ENCODE measurements at regions not wholly inside any gene's neighbourhood (a gene's known extent, or its start where the extent isn't known, plus 50 kb on each side); places are given as distances from the start of the nearest gene placed in this dataset.

DNA sequence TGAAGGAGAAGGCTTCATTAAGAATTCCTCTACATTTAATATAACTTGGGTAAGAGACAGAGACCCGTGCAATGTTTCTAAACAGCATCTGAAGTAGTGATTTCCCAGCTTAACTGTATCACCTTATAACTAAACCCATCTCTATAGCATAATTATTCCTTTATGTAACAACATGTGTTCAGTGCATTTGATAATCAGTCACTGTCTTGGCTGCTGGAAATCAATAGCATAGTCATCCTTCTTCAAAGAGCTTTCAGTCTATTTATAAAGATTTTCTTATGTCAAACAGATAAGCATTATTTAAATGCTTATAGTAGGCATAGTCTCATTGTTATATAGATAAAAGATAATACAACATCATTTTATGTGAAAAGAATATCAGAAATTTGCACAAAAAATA, 80.1 kb upstream of the TYRP1 start:
- FAIRE-seq (no peak), DNase-seq (no peak)
- no peak overlapping the region for H3K4me3 ChIP-seq (ENCODE audit: low read length in 3 of 3)
- TF ChIP-seq, protein P1, sequence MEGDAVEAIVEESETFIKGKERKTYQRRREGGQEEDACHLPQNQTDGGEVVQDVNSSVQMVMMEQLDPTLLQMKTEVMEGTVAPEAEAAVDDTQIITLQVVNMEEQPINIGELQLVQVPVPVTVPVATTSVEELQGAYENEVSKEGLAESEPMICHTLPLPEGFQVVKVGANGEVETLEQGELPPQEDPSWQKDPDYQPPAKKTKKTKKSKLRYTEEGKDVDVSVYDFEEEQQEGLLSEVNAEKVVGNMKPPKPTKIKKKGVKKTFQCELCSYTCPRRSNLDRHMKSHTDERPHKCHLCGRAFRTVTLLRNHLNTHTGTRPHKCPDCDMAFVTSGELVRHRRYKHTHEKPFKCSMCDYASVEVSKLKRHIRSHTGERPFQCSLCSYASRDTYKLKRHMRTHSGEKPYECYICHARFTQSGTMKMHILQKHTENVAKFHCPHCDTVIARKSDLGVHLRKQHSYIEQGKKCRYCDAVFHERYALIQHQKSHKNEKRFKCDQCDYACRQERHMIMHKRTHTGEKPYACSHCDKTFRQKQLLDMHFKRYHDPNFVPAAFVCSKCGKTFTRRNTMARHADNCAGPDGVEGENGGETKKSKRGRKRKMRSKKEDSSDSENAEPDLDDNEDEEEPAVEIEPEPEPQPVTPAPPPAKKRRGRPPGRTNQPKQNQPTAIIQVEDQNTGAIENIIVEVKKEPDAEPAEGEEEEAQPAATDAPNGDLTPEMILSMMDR (IDR thresholded peaks at IDR 0.05; ENCODE audit: borderline replicate concordance, extremely low read depth, insufficient read depth), result no peak
- H3K4me1 ChIP-seq (ENCODE audit: control insufficient read depth in 2 of 3, insufficient read depth in 2 of 3, low read depth in 1 of 3, low read length in 3 of 3), result no peaks in the 10 kb centered on the region
- no peak overlapping the region for H3K9ac ChIP-seq (ENCODE audit: low read length in 3 of 3)
- no peak overlapping the region for H3K27ac ChIP-seq (ENCODE audit: low read depth in 2 of 2, low read length in 2 of 2)
- intact Hi-C loops (cut with DNase I), result no loop called here
- no peaks in the 10 kb centered on the region for H3K36me3 ChIP-seq (ENCODE audit: control insufficient read depth in 2 of 3, insufficient read depth in 3 of 3, low read length in 3 of 3)
- H3K27me3 ChIP-seq (ENCODE audit: control insufficient read depth, insufficient read depth, low read length), result no peaks in the 10 kb centered on the region
- H3K9me3 ChIP-seq (ENCODE audit: control insufficient read depth in 2 of 3, insufficient read depth in 1 of 3, low read length in 3 of 3), result no peaks in the 10 kb centered on the region

DNA sequence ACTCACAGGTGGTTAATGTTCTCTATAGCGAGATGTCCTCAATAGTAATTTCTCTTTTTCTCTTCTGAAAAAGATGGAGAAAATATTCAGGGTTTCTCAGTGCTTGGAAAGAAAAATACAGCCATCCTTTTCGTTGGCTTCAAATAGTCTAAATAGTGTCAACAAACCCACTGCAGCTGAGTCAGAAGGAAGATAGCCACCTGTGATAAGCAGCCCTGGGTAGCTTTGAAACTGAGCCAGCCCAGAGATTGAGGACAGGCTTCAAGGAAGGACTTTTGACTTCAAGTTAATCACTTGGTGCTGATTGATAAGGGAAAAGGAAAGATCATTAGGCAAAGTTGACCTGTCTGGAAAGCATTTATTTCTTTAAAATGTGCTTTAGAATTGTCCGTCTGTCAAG, 78.7 kb upstream of the TYRP1 start:
- Histone ChIP-seq H3K36me3 (ENCODE audit: control insufficient read depth in 2 of 3, insufficient read depth in 3 of 3, low read length in 3 of 3) (no peaks in the 10 kb centered on the region), H3K4me3 (ENCODE audit: low read length in 3 of 3) (no peak overlapping the region), H3K9ac (ENCODE audit: low read length in 3 of 3) (no peak overlapping the region), H3K4me1 (ENCODE audit: control insufficient read depth in 2 of 3, insufficient read depth in 2 of 3, low read depth in 1 of 3, low read length in 3 of 3) (no peaks in the 10 kb centered on the region), H3K9me3 (ENCODE audit: control insufficient read depth in 2 of 3, insufficient read depth in 1 of 3, low read length in 3 of 3) (no peaks in the 10 kb centered on the region), H3K27ac (ENCODE audit: low read depth in 2 of 2, low read length in 2 of 2) (no peak overlapping the region), H3K27me3 (ENCODE audit: control insufficient read depth, insufficient read depth, low read length) (no peaks in the 10 kb centered on the region)
- intact Hi-C loops (cut with DNase I), result no loop called here
- FAIRE-seq (no peak), DNase-seq (no peak)
- TF ChIP-seq, protein P1 (IDR thresholded peaks at IDR 0.05; ENCODE audit: borderline replicate concordance, extremely low read depth, insufficient read depth), result no peak

DNA sequence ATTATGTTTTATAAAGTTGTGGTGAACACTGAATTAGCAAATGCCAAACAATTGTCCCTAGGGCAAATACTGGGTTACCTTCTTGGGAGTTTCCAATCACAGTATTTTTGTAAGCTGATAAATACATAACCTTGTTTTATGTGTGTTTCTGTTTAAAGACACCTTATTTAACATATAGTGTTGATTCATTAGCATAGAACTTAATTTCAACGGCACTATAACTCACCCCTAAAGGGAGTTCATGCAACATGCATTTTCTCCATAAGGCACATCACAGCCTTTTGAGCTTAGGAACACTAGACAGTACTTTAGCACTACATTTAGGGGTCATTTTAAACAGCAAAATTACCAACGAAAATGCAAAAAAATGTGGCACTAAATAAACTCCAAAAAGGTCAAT, 74.2 kb upstream of the TYRP1 start:
- no peaks in the 10 kb centered on the region for H3K27me3 ChIP-seq (ENCODE audit: control insufficient read depth, insufficient read depth, low read length)
- H3K27ac ChIP-seq (ENCODE audit: low read depth in 2 of 2, low read length in 2 of 2), result no peak overlapping the region
- H3K4me3 ChIP-seq (ENCODE audit: low read length in 3 of 3), result no peak overlapping the region
- no peaks in the 10 kb centered on the region for H3K36me3 ChIP-seq (ENCODE audit: control insufficient read depth in 2 of 3, insufficient read depth in 3 of 3, low read length in 3 of 3)
- H3K9ac ChIP-seq (ENCODE audit: low read length in 3 of 3), result no peak overlapping the region
- TF ChIP-seq, protein P1 (IDR thresholded peaks at IDR 0.05; ENCODE audit: borderline replicate concordance, extremely low read depth, insufficient read depth), result no peak
- no peaks in the 10 kb centered on the region for H3K9me3 ChIP-seq (ENCODE audit: control insufficient read depth in 2 of 3, insufficient read depth in 1 of 3, low read length in 3 of 3)
- no peak for FAIRE-seq
- no peaks in the 10 kb centered on the region for H3K4me1 ChIP-seq (ENCODE audit: control insufficient read depth in 2 of 3, insufficient read depth in 2 of 3, low read depth in 1 of 3, low read length in 3 of 3)
- intact Hi-C loops (cut with DNase I), result no loop called here
- DNase-seq, result no peak

DNA sequence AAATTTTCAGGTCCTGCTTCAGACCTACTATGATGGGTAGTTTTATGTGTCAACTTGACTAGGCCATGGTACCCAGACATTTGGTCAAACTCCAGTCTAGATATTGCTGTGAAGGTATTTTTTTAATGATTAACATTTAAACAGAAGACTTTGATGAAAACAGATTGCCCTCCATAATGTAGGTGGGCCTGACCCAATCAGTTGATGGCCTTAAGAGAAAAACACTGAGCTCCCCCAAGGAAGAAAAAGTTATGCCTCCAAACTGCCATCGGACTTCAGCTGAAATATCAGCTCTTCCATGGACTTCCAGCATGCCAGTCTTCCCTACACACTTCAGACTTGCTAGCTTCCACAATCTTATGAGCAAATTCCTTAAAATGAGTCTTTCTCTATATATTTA, 67.3 kb upstream of the TYRP1 start:
- Histone ChIP-seq H3K4me1 (ENCODE audit: control insufficient read depth in 2 of 3, insufficient read depth in 2 of 3, low read depth in 1 of 3, low read length in 3 of 3) (no peaks in the 10 kb centered on the region), H3K4me3 (ENCODE audit: low read length in 3 of 3) (no peak overlapping the region), H3K9me3 (ENCODE audit: control insufficient read depth in 2 of 3, insufficient read depth in 1 of 3, low read length in 3 of 3) (no peaks in the 10 kb centered on the region), H3K36me3 (ENCODE audit: control insufficient read depth in 2 of 3, insufficient read depth in 3 of 3, low read length in 3 of 3) (no peaks in the 10 kb centered on the region), H3K9ac (ENCODE audit: low read length in 3 of 3) (no peak overlapping the region), H3K27me3 (ENCODE audit: control insufficient read depth, insufficient read depth, low read length) (no peaks in the 10 kb centered on the region), H3K27ac (ENCODE audit: low read depth in 2 of 2, low read length in 2 of 2) (no peak overlapping the region)
- TF ChIP-seq, protein P1 (IDR thresholded peaks at IDR 0.05; ENCODE audit: borderline replicate concordance, extremely low read depth, insufficient read depth), result no peak
- FAIRE-seq (no peak), DNase-seq (no peak)
- intact Hi-C loops (cut with DNase I), result no loop called here

Data from kidney (tissue), 13 donors.